Trophoblast cell (in vitro differentiated cells and primary cell): ENCODE measurements at regions not wholly inside any gene's neighbourhood (a gene's known extent, or its start where the extent isn't known, plus 50 kb on each side); places are given as distances from the start of the nearest gene placed in this dataset.
A peak's percentile ranks its signal among the peaks of the same experiment; 100 is the strongest.
"Not testable (repeated sequence)": the region's sequence is repeated elsewhere in the genome, so short reads cannot be mapped to it uniquely, and the experiment has no call there.

ENCODE experiments used
- DNase-seq, 2 donors: peaks; one replicate each; pipeline ENCODE4 v3.0.0-alpha.2; 2016
- H2AFZ ChIP-seq: 2 replicates; pipeline ENCODE4 v1.6.1; 2013; ENCODE audit warnings: low read length, moderate library complexity, mild to moderate bottlenecking; ENCODE audit not compliant: insufficient read depth, poor library complexity
- H2AK5ac ChIP-seq: 2 replicates; pipeline ENCODE4 v1.6.1; 2013; ENCODE audit warnings: mild to moderate bottlenecking, low read length
- H2BK120ac ChIP-seq: 2 replicates; pipeline ENCODE4 v1.6.1; 2013; ENCODE audit warnings: low read length, mild to moderate bottlenecking, moderate library complexity; ENCODE audit not compliant: insufficient read depth, poor library complexity
- H2BK12ac ChIP-seq: 2 replicates; pipeline ENCODE4 v1.6.1; 2013; ENCODE audit warnings: mild to moderate bottlenecking, low read length, moderate library complexity
- H2BK5ac ChIP-seq: 2 replicates; pipeline ENCODE4 v1.6.1; 2013; ENCODE audit warnings: low read length, low read depth, moderate library complexity, mild to moderate bottlenecking; ENCODE audit not compliant: poor library complexity
- H3K14ac ChIP-seq: 2 replicates; pipeline ENCODE4 v1.6.1; 2013; ENCODE audit warnings: mild to moderate bottlenecking, low read length
- H3K18ac ChIP-seq: 2 replicates; pipeline ENCODE4 v1.6.1; 2013; ENCODE audit warnings: mild to moderate bottlenecking, low read length
- H3K23ac ChIP-seq: 2 replicates; pipeline ENCODE4 v1.6.1; 2013; ENCODE audit warnings: low read length
- H3K27ac ChIP-seq: 2 replicates; pipeline ENCODE4 v1.5.1; 2013; ENCODE audit warnings: low read depth, mild to moderate bottlenecking, inconsistent platforms, low read length, moderate library complexity
- H3K27me3 ChIP-seq: 2 replicates; pipeline ENCODE4 v1.6.1; 2013; ENCODE audit warnings: inconsistent platforms, mild to moderate bottlenecking, low read length, moderate library complexity; ENCODE audit not compliant: insufficient read depth
- H3K36me3 ChIP-seq, 2 experiments: 1 replicate in 1 of 2; 2 replicates in 1 of 2; pipeline ENCODE4 v1.6.1; 2013; ENCODE audit warnings: low read length in 2 of 2, mild to moderate bottlenecking in 2 of 2, moderate library complexity in 1 of 2; ENCODE audit not compliant: insufficient read depth in 2 of 2, control insufficient read depth in 1 of 2
- H3K4ac ChIP-seq: 2 replicates; pipeline ENCODE4 v1.6.1; 2013; ENCODE audit warnings: low read depth, mild to moderate bottlenecking, low read length, moderate library complexity
- H3K4me1 ChIP-seq, 2 experiments: 1 replicate in 1 of 2; 2 replicates in 1 of 2; pipeline ENCODE4 v1.6.1; 2013; ENCODE audit warnings: low read length in 2 of 2, mild to moderate bottlenecking in 2 of 2, moderate library complexity in 1 of 2; ENCODE audit not compliant: insufficient read depth in 2 of 2, control insufficient read depth in 1 of 2
- H3K4me2 ChIP-seq: 2 replicates; pipeline ENCODE4 v1.6.1; 2013; ENCODE audit warnings: inconsistent platforms, mild to moderate bottlenecking, low read length, moderate library complexity
- H3K4me3 ChIP-seq: 2 replicates; pipeline ENCODE4 v1.5.1; 2013; ENCODE audit warnings: mild to moderate bottlenecking, low read depth, low read length, inconsistent platforms
- H3K79me1 ChIP-seq: one replicate; pipeline ENCODE4 v1.6.1; 2013; ENCODE audit warnings: low read length
- H3K79me2 ChIP-seq: 2 replicates; pipeline ENCODE4 v1.6.1; 2013; ENCODE audit warnings: low read length, mild to moderate bottlenecking; ENCODE audit not compliant: control insufficient read depth, insufficient read depth, poor library complexity
- H3K9ac ChIP-seq: 2 replicates; pipeline ENCODE4 v1.6.1; 2013; ENCODE audit warnings: mild to moderate bottlenecking, low read length
- H3K9me3 ChIP-seq: 2 replicates; pipeline ENCODE4 v1.6.1; 2013; ENCODE audit warnings: low read depth, mild to moderate bottlenecking, control low read depth, inconsistent platforms, low read length; ENCODE audit not compliant: insufficient read depth
- H4K12ac ChIP-seq: 2 replicates; pipeline ENCODE4 v1.6.1; 2013; ENCODE audit warnings: low read depth, mild to moderate bottlenecking, low read length, moderate library complexity
- H4K8ac ChIP-seq: 2 replicates; pipeline ENCODE4 v1.6.1; 2013; ENCODE audit warnings: low read depth, mild to moderate bottlenecking, low read length, moderate library complexity
- H4K91ac ChIP-seq: one replicate; pipeline ENCODE4 v1.6.1; 2013; ENCODE audit warnings: low read depth, mild to moderate bottlenecking, low read length, moderate library complexity
- WGBS: extraction: QIAGEN DNeasy Blood & Tissue Kit; methylation state at CpG from one replicate; pipeline ENCODE4 v1.1.7; 2013; ENCODE audit warnings: missing lambda C conversion rate; ENCODE audit not compliant: insufficient read length, insufficient coverage; ENCODE audit errors: extremely low coverage; 5-methylcytosine and 5-hydroxymethylcytosine counted together

- Histone ChIP-seq H3K79me1 (no peaks in the 10 kb centered on the region), H3K4ac (no peak overlapping the region), H3K79me2 (no peaks in the 10 kb centered on the region), H4K91ac (no peak overlapping the region), H3K4me3 (no peak overlapping the region), H3K27ac (no peak overlapping the region), H3K9ac (no peak overlapping the region), H3K27me3 (no peaks in the 10 kb centered on the region), H2BK120ac (no peak overlapping the region), H2AK5ac (no peak overlapping the region), H3K4me1 (no peaks in the 10 kb centered on the region), H2AFZ (no peak overlapping the region), H3K23ac (no peak overlapping the region), H3K18ac (no peak overlapping the region), H4K8ac (no peak overlapping the region), H3K9me3 (no peaks in the 10 kb centered on the region), H3K14ac (no peak overlapping the region), H2BK5ac (no peak overlapping the region), H3K36me3 (no peaks in the 10 kb centered on the region), H4K12ac (no peak overlapping the region), H2BK12ac (no peak overlapping the region), H3K4me2 (no peak overlapping the region)
- WGBS, result no CpG with 5 or more reads among the region's 4 CpGs
- no peak for DNase-seq
These were observed 322.4 kb upstream of the CLEC14A start for GRCh38 chr14:38578278-38578681.

GRCh38 chr14:38567703-38568102, 311.8 kb upstream of the CLEC14A start:
- no peak overlapping the region for H3K9ac ChIP-seq
- H3K27ac ChIP-seq, result no peak overlapping the region
- no peak overlapping the region for H3K23ac ChIP-seq
- H2AK5ac ChIP-seq, result no peak overlapping the region
- H2BK5ac ChIP-seq, result no peak overlapping the region
- no peak overlapping the region for H4K8ac ChIP-seq
- no peaks in the 10 kb centered on the region for H3K4me1 ChIP-seq
- H3K4me2 ChIP-seq, result no peak overlapping the region
- no peaks in the 10 kb centered on the region for H3K79me2 ChIP-seq
- no peak overlapping the region for H3K4me3 ChIP-seq
- H3K79me1 ChIP-seq, result no peaks in the 10 kb centered on the region
- no peaks in the 10 kb centered on the region for H3K27me3 ChIP-seq
- H2AFZ ChIP-seq, result no peak overlapping the region
- no peak overlapping the region for H3K18ac ChIP-seq
- H3K4ac ChIP-seq, result no peak overlapping the region
- no peak for DNase-seq
- no peak overlapping the region for H4K12ac ChIP-seq
- H2BK12ac ChIP-seq, result no peak overlapping the region
- no peak overlapping the region for H3K14ac ChIP-seq
- no peaks in the 10 kb centered on the region for H3K36me3 ChIP-seq
- no peak overlapping the region for H2BK120ac ChIP-seq
- H3K9me3 ChIP-seq, result no peaks in the 10 kb centered on the region
- no peak overlapping the region for H4K91ac ChIP-seq

GRCh38 chr14:38561657-38562056, 305.8 kb upstream of the CLEC14A start:
- no peak overlapping the region for H3K27ac ChIP-seq
- no peak overlapping the region for H3K4me2 ChIP-seq
- H3K14ac ChIP-seq, result no peak overlapping the region
- H3K79me1 ChIP-seq, result no peaks in the 10 kb centered on the region
- no peak overlapping the region for H2BK12ac ChIP-seq
- H3K4ac ChIP-seq, result no peak overlapping the region
- H4K8ac ChIP-seq, result no peak overlapping the region
- no peak overlapping the region for H3K18ac ChIP-seq
- no peak overlapping the region for H4K91ac ChIP-seq
- H2AK5ac ChIP-seq, result no peak overlapping the region
- no peaks in the 10 kb centered on the region for H3K27me3 ChIP-seq
- H2BK5ac ChIP-seq, result no peak overlapping the region
- no peaks in the 10 kb centered on the region for H3K4me1 ChIP-seq
- H4K12ac ChIP-seq, result no peak overlapping the region
- H3K79me2 ChIP-seq, result no peaks in the 10 kb centered on the region
- H2AFZ ChIP-seq, result no peak overlapping the region
- peak overlapping the region; percentile 29 for H3K9ac ChIP-seq
- no peak overlapping the region for H3K4me3 ChIP-seq
- no peaks in the 10 kb centered on the region for H3K36me3 ChIP-seq
- H2BK120ac ChIP-seq, result no peak overlapping the region
- DNase-seq, result no peak
- H3K23ac ChIP-seq, result no peak overlapping the region
- H3K9me3 ChIP-seq, result peaks cover 9% of the 10 kb centered on the region

- DNase-seq, result no peak
- Histone ChIP-seq H3K27me3 (no peaks in the 10 kb centered on the region), H3K14ac (no peak overlapping the region), H3K4ac (no peak overlapping the region), H3K9me3 (peaks cover 9% of the 10 kb centered on the region), H3K79me2 (no peaks in the 10 kb centered on the region), H2BK120ac (no peak overlapping the region), H3K4me1 (no peaks in the 10 kb centered on the region), H3K4me3 (no peak overlapping the region), H2AFZ (no peak overlapping the region), H3K36me3 (no peaks in the 10 kb centered on the region), H3K4me2 (no peak overlapping the region), H4K12ac (no peak overlapping the region), H2BK5ac (no peak overlapping the region), H4K91ac (no peak overlapping the region), H3K9ac (no peak overlapping the region), H3K27ac (no peak overlapping the region), H3K23ac (no peak overlapping the region), H2AK5ac (no peak overlapping the region), H4K8ac (no peak overlapping the region), H2BK12ac (no peak overlapping the region), H3K79me1 (no peaks in the 10 kb centered on the region), H3K18ac (no peak overlapping the region)
- no CpG with 5 or more reads among the region's 2 CpGs for WGBS
These were observed 303.8 kb upstream of the CLEC14A start for GRCh38 chr14:38559711-38560110.

GRCh38 chr14:38557391-38557790, 301.5 kb upstream of the CLEC14A start:
- H4K8ac ChIP-seq, H2BK12ac ChIP-seq, H3K9me3 ChIP-seq, H3K27ac ChIP-seq, H4K91ac ChIP-seq, H3K4me2 ChIP-seq, H2BK5ac ChIP-seq, H2AFZ ChIP-seq, DNase-seq, H3K27me3 ChIP-seq, H3K18ac ChIP-seq, H4K12ac ChIP-seq, H2BK120ac ChIP-seq, H3K79me2 ChIP-seq, H3K9ac ChIP-seq, H3K4me3 ChIP-seq, H3K14ac ChIP-seq, H3K79me1 ChIP-seq, H3K4me1 ChIP-seq, H3K36me3 ChIP-seq, H2AK5ac ChIP-seq, H3K4ac ChIP-seq, H3K23ac ChIP-seq: not testable (repeated sequence)
